ENCODE measurements at regions not wholly inside any gene's neighbourhood (a gene's known extent, or its start where the extent isn't known, plus 50 kb on each side); places are given as distances from the start of the nearest gene placed in this dataset.
"Not testable (repeated sequence)": the region's sequence is repeated elsewhere in the genome, so short reads cannot be mapped to it uniquely, and the experiment has no call there.

- DNase-seq (ENCODE audit: low read depth) = peak; percentile 40
Measured at GRCh38 chr13:73335210-73335609, 276.4 kb downstream of the KLF5 start.

- DNase-seq (ENCODE audit: low read depth) = peak; percentile 7
Measured at GRCh38 chr13:73334445-73334844, 275.6 kb downstream of the KLF5 start.

- DNase-seq (ENCODE audit: low read depth) = no peak
Measured at GRCh38 chr13:73331556-73331955, 272.8 kb downstream of the KLF5 start.

GRCh38 chr13:73329355-73329754, 270.6 kb downstream of the KLF5 start:
- no peak for DNase-seq (ENCODE audit: low read depth)

- DNase-seq (ENCODE audit: low read depth) = no peak
Measured at GRCh38 chr13:73327579-73327978, 268.8 kb downstream of the KLF5 start.

GRCh38 chr13:73325723-73326558, 267.1 kb downstream of the KLF5 start:
- DNase-seq (ENCODE audit: low read depth) = no peak

GRCh38 chr13:73324842-73325722, 266.3 kb downstream of the KLF5 start:
- DNase-seq (ENCODE audit: low read depth) = no peak

GRCh38 chr13:73323615-73324014, 264.8 kb downstream of the KLF5 start:
- DNase-seq (ENCODE audit: low read depth) = no peak

- DNase-seq (ENCODE audit: low read depth) = no peak
Measured at GRCh38 chr13:73321043-73321442, 262.2 kb downstream of the KLF5 start.

GRCh38 chr13:73317140-73317539, 258.3 kb downstream of the KLF5 start:
- no peak for DNase-seq (ENCODE audit: low read depth)

GRCh38 chr13:73310366-73310765, 251.6 kb downstream of the KLF5 start:
- no peak for DNase-seq (ENCODE audit: low read depth)

GRCh38 chr13:73307481-73307880, 248.7 kb downstream of the KLF5 start:
- no peak for DNase-seq (ENCODE audit: low read depth)

GRCh38 chr13:73306688-73307087, 247.9 kb downstream of the KLF5 start:
- DNase-seq (ENCODE audit: low read depth) = no peak

GRCh38 chr13:73304442-73304841, 245.6 kb downstream of the KLF5 start:
- DNase-seq (ENCODE audit: low read depth) = no peak

GRCh38 chr13:73303851-73304250, 245.0 kb downstream of the KLF5 start:
- DNase-seq (ENCODE audit: low read depth) = no peak

- DNase-seq (ENCODE audit: low read depth) = not testable (repeated sequence)
Measured at GRCh38 chr13:73301622-73302021, 242.8 kb downstream of the KLF5 start.

- DNase-seq (ENCODE audit: low read depth) = no peak
Measured at GRCh38 chr13:73300718-73301425, 242.1 kb downstream of the KLF5 start.

GRCh38 chr13:73299787-73300186, 241.0 kb downstream of the KLF5 start:
- DNase-seq (ENCODE audit: low read depth) = no peak

- DNase-seq (ENCODE audit: low read depth) = no peak
Measured at GRCh38 chr13:73293913-73294523, 235.2 kb downstream of the KLF5 start.

GRCh38 chr13:73292127-73292526, 233.3 kb downstream of the KLF5 start:
- no peak for DNase-seq (ENCODE audit: low read depth)

- DNase-seq (ENCODE audit: low read depth) = no peak
Measured at GRCh38 chr13:73290844-73291243, 232.0 kb downstream of the KLF5 start.

- DNase-seq (ENCODE audit: low read depth) = no peak
Measured at GRCh38 chr13:73288596-73288995, 229.8 kb downstream of the KLF5 start.
